Natural killer cell (primary cell): ENCODE measurements at regions not wholly inside any gene's neighbourhood (a gene's known extent, or its start where the extent isn't known, plus 50 kb on each side); places are given as distances from the start of the nearest gene placed in this dataset.

ENCODE experiments used
- ATAC-seq, 3 donors: fragments of 150-1000 bp in 2 of 3; fragments of 200-7000 bp in 1 of 3; cut with Tn5 transposase; 1 replicate in 1 of 3; 2 replicates in 2 of 3; pipeline ENCODE4 v1.10.0; 2021; ENCODE audit warnings: mild to moderate bottlenecking in 2 of 3, moderate library complexity in 2 of 3
- DNase-seq, 2 donors: peaks; one replicate each; pipeline versions ENCODE4 v3.0.0 to v3.0.0-alpha.2; 2013 to 2021; ENCODE audit warnings: mixed read lengths in 1 of 2
- H3K27ac ChIP-seq: one replicate; pipeline ENCODE4 v1.5.1; 2013; ENCODE audit warnings: mild to moderate bottlenecking, low read length
- H3K27me3 ChIP-seq: one replicate; pipeline ENCODE4 v1.6.1; 2013; ENCODE audit warnings: low read length; ENCODE audit not compliant: control insufficient read depth, insufficient read depth
- H3K36me3 ChIP-seq: one replicate; pipeline ENCODE4 v1.6.1; 2013; ENCODE audit warnings: low read length; ENCODE audit not compliant: control insufficient read depth, insufficient read depth
- H3K4me1 ChIP-seq: one replicate; pipeline ENCODE4 v1.6.1; 2013; ENCODE audit warnings: low read length; ENCODE audit not compliant: control insufficient read depth, insufficient read depth
- H3K4me3 ChIP-seq: one replicate; pipeline ENCODE4 v1.5.1; 2013; ENCODE audit warnings: low read length
- H3K9me3 ChIP-seq: one replicate; pipeline ENCODE4 v1.6.1; 2013; ENCODE audit warnings: low read length; ENCODE audit not compliant: control insufficient read depth, insufficient read depth
- H3K27ac Mint-ChIP-seq, 2 donors: one replicate each; pipeline ENCODE4 v1.8.0; 2022; ENCODE audit warnings: mild to moderate bottlenecking in 2 of 2, mixed read lengths in 2 of 2, moderate library complexity in 1 of 2
- H3K27me3 Mint-ChIP-seq, 2 donors: one replicate each; pipeline ENCODE4 v1.8.0; 2022; ENCODE audit warnings: low read depth in 2 of 2, mixed read lengths in 2 of 2
- H3K36me3 Mint-ChIP-seq: one replicate; pipeline ENCODE4 v1.8.0; 2022; ENCODE audit warnings: mixed read lengths
- H3K4me1 Mint-ChIP-seq, 2 donors: one replicate each; pipeline ENCODE4 v1.8.0; 2022; ENCODE audit warnings: mixed read lengths in 2 of 2
- H3K4me3 Mint-ChIP-seq: one replicate; pipeline ENCODE4 v1.8.0; 2022; ENCODE audit warnings: mild to moderate bottlenecking, moderate library complexity, mixed read lengths
- H3K9me3 Mint-ChIP-seq, 2 donors: one replicate each; pipeline ENCODE4 v1.8.0; 2022; ENCODE audit warnings: mixed read lengths in 2 of 2
- CTCF ChIP-seq: fragments of 200-600 bp; IDR thresholded peaks from one replicate; pipeline ENCODE4 v1.8.0; 2022; ENCODE audit warnings: antibody characterized with exemption
- WGBS: methylation state at CpG from one replicate; pipeline ENCODE4 v1.1.7; 2013; ENCODE audit warnings: missing lambda C conversion rate; ENCODE audit not compliant: insufficient coverage; 5-methylcytosine and 5-hydroxymethylcytosine counted together
- intact Hi-C: fragments of 100-400 bp; cut with micrococcal nuclease; formaldehyde crosslinking; loops from one replicate; pipeline ENCODE4 v1.14.2; 2022

GRCh38 chr4:100294356-100294755 is 104.1 kb upstream of the DDIT4L start:
- no peaks in the 10 kb centered on the region for H3K4me1 ChIP-seq
- Mint-ChIP-seq H3K36me3 (no peaks in the 10 kb centered on the region), H3K27me3 (no peaks in the 10 kb centered on the region), H3K9me3 (peaks cover 0 to 4% of the 10 kb centered on the region in 2 donors), H3K4me3 (no peak overlapping the region), H3K27ac (no peak overlapping the region), H3K4me1 (no peaks in the 10 kb centered on the region)
- no peak for TF ChIP-seq CTCF
- H3K36me3 ChIP-seq: no peaks in the 10 kb centered on the region
- no peak overlapping the region for H3K4me3 ChIP-seq
- no peaks in the 10 kb centered on the region for H3K9me3 ChIP-seq
- DNase-seq (no peak), ATAC-seq (no peak)
- no peaks in the 10 kb centered on the region for H3K27me3 ChIP-seq
- WGBS: no CpG with 5 or more reads among the region's 1 CpG
- no peak overlapping the region for H3K27ac ChIP-seq
- intact Hi-C loops: no loop called here

GRCh38 chr4:100290585-100290984 is 100.3 kb upstream of the DDIT4L start:
- no peaks in the 10 kb centered on the region for H3K4me1 ChIP-seq
- no peak for ATAC-seq
- H3K36me3 ChIP-seq: no peaks in the 10 kb centered on the region
- Mint-ChIP-seq H3K4me3 (no peak overlapping the region), H3K4me1 (no peaks in the 10 kb centered on the region), H3K36me3 (no peaks in the 10 kb centered on the region), H3K27ac (no peak overlapping the region), H3K9me3 (peaks cover 0 to 3% of the 10 kb centered on the region in 2 donors), H3K27me3 (peaks cover 0 to 5% of the 10 kb centered on the region in 2 donors)
- no peak overlapping the region for H3K27ac ChIP-seq
- H3K4me3 ChIP-seq: no peak overlapping the region
- no peak for DNase-seq
- intact Hi-C loops: no loop called here
- no peaks in the 10 kb centered on the region for H3K27me3 ChIP-seq
- no peaks in the 10 kb centered on the region for H3K9me3 ChIP-seq
- WGBS: 100% methylated on average over 1 of the region's 2 CpGs
- no peak for TF ChIP-seq CTCF

- no peak for TF ChIP-seq CTCF
- H3K9me3 Mint-ChIP-seq: peaks cover 0 to 3% of the 10 kb centered on the region in 2 donors
- no peak overlapping the region for H3K27ac ChIP-seq
- ATAC-seq (no peak), DNase-seq (no peak)
- H3K4me3 Mint-ChIP-seq: no peak overlapping the region
- no peaks in the 10 kb centered on the region for H3K27me3 ChIP-seq
- no peaks in the 10 kb centered on the region for H3K9me3 ChIP-seq
- peaks cover 0 to 6% of the 10 kb centered on the region in 2 donors for H3K27me3 Mint-ChIP-seq
- no peaks in the 10 kb centered on the region for H3K4me1 Mint-ChIP-seq
- H3K4me1 ChIP-seq: no peaks in the 10 kb centered on the region
- no peaks in the 10 kb centered on the region for H3K36me3 ChIP-seq
- 80% methylated on average over 1 of the region's 1 CpG for WGBS
- intact Hi-C loops: no loop called here
- no peaks in the 10 kb centered on the region for H3K36me3 Mint-ChIP-seq
- no peak overlapping the region for H3K4me3 ChIP-seq
- H3K27ac Mint-ChIP-seq: no peak overlapping the region
These were observed 99.7 kb upstream of the DDIT4L start for GRCh38 chr4:100289946-100290345.

- 27% methylated on average over 1 of the region's 1 CpG for WGBS
- no peak overlapping the region for H3K4me3 ChIP-seq
- no peak overlapping the region for H3K27ac ChIP-seq
- intact Hi-C loops: no loop called here
- no peaks in the 10 kb centered on the region for H3K9me3 ChIP-seq
- no peaks in the 10 kb centered on the region for H3K36me3 ChIP-seq
- Mint-ChIP-seq H3K36me3 (no peaks in the 10 kb centered on the region), H3K4me3 (no peak overlapping the region), H3K27me3 (peaks cover 0 to 6% of the 10 kb centered on the region in 2 donors), H3K27ac (no peak overlapping the region), H3K9me3 (peaks cover 0 to 3% of the 10 kb centered on the region in 2 donors), H3K4me1 (no peaks in the 10 kb centered on the region)
- H3K4me1 ChIP-seq: no peaks in the 10 kb centered on the region
- ATAC-seq: no peak
- H3K27me3 ChIP-seq: no peaks in the 10 kb centered on the region
- no peak for TF ChIP-seq CTCF
- no peak for DNase-seq
These were observed 99.2 kb upstream of the DDIT4L start for GRCh38 chr4:100289530-100289888.
